Cardiac muscle cell (in vitro differentiated cells and primary cell): ENCODE measurements at regions not wholly inside any gene's neighbourhood (a gene's known extent, or its start where the extent isn't known, plus 50 kb on each side); places are given as distances from the start of the nearest gene placed in this dataset.

Experiments used
- DNase-seq, 2 donors: peaks; one replicate each; pipeline versions ENCODE4 v3.0.0 to v3.0.0-alpha.2; 2010 to 2017; ENCODE audit warnings: low read depth in 1 of 2, low spot score in 1 of 2
- H3K27ac ChIP-seq: fragments of 200-600 bp; sonication (generic); 2 replicates; pipeline ENCODE4 v1.5.1; 2016
- H3K27me3 ChIP-seq: fragments of 200-600 bp; sonication (generic); 2 replicates; pipeline ENCODE4 v1.6.0; 2016; ENCODE audit warnings: control low read depth
- H3K36me3 ChIP-seq: fragments of 200-600 bp; sonication (generic); 2 replicates; pipeline ENCODE4 v1.5.1; 2016; ENCODE audit warnings: control low read depth
- H3K4me1 ChIP-seq: fragments of 200-600 bp; sonication (generic); 2 replicates; pipeline ENCODE4 v1.8.1; 2017; ENCODE audit warnings: low read depth, mild to moderate bottlenecking, mixed run types
- H3K4me3 ChIP-seq: fragments of 200-600 bp; sonication (generic); 2 replicates; pipeline ENCODE4 v1.5.1; 2016; ENCODE audit warnings: mild to moderate bottlenecking
- H3K9me3 ChIP-seq: fragments of 200-600 bp; sonication (generic); 2 replicates; pipeline ENCODE4 v1.5.1; 2017; ENCODE audit warnings: low read depth, mild to moderate bottlenecking, control low read depth
- CTCF ChIP-seq: IDR thresholded peaks from 2 replicates; pipeline ENCODE4 v1.5.1; 2012; ENCODE audit warnings: low read depth, mild to moderate bottlenecking, low read length

GRCh38 chr4:18214411-18215055 is 193.0 kb upstream of the LCORL start:
- Histone ChIP-seq H3K27me3 (no peaks in the 10 kb centered on the region), H3K4me3 (no peak overlapping the region), H3K27ac (no peak overlapping the region), H3K9me3 (no peaks in the 10 kb centered on the region), H3K4me1 (no peaks in the 10 kb centered on the region), H3K36me3 (no peaks in the 10 kb centered on the region)
- no peak for TF ChIP-seq CTCF
- no peak for DNase-seq

- no peak for DNase-seq
- H3K9me3 ChIP-seq: no peaks in the 10 kb centered on the region
- no peaks in the 10 kb centered on the region for H3K27me3 ChIP-seq
- no peak overlapping the region for H3K27ac ChIP-seq
- H3K36me3 ChIP-seq: no peaks in the 10 kb centered on the region
- TF ChIP-seq CTCF: no peak
- no peaks in the 10 kb centered on the region for H3K4me1 ChIP-seq
- H3K4me3 ChIP-seq: no peak overlapping the region
Measured at GRCh38 chr4:18213576-18214198, 192.1 kb upstream of the LCORL start.

GRCh38 chr4:18209448-18209847 is 187.9 kb upstream of the LCORL start:
- DNase-seq: no peak
- no peaks in the 10 kb centered on the region for H3K36me3 ChIP-seq
- no peak for TF ChIP-seq CTCF
- no peaks in the 10 kb centered on the region for H3K4me1 ChIP-seq
- no peaks in the 10 kb centered on the region for H3K27me3 ChIP-seq
- H3K27ac ChIP-seq: no peak overlapping the region
- H3K4me3 ChIP-seq: no peak overlapping the region
- H3K9me3 ChIP-seq: no peaks in the 10 kb centered on the region

- Histone ChIP-seq H3K4me3 (no peak overlapping the region), H3K9me3 (no peaks in the 10 kb centered on the region), H3K27ac (no peak overlapping the region), H3K36me3 (no peaks in the 10 kb centered on the region), H3K4me1 (no peaks in the 10 kb centered on the region), H3K27me3 (no peaks in the 10 kb centered on the region)
- no peak for DNase-seq
- TF ChIP-seq CTCF: no peak
Measured at GRCh38 chr4:18203966-18204365, 182.4 kb upstream of the LCORL start.

GRCh38 chr4:18202486-18202885 is 180.9 kb upstream of the LCORL start:
- Histone ChIP-seq H3K9me3 (no peaks in the 10 kb centered on the region), H3K4me3 (no peak overlapping the region), H3K27me3 (no peaks in the 10 kb centered on the region), H3K36me3 (no peaks in the 10 kb centered on the region), H3K27ac (no peak overlapping the region), H3K4me1 (no peaks in the 10 kb centered on the region)
- TF ChIP-seq CTCF: no peak
- no peak for DNase-seq
